GM12878 (cell line): ENCODE measurements at regions not wholly inside any gene's neighbourhood (a gene's known extent, or its start where the extent isn't known, plus 50 kb on each side); places are given as distances from the start of the nearest gene placed in this dataset.

ENCODE experiments used
- ATAC-seq: fragments of 200-7000 bp; cut with Tn5 transposase; 3 replicates; pipeline ENCODE4 v1.9.1; 2020; ENCODE audit warnings: mild to moderate bottlenecking, moderate library complexity
- BruUV-seq: library from RNA; stranded (reverse); fragments of 400-500 nt; replicated peaks from 2 replicates; lab custom pipeline; 2021; lab: Mats Ljungman, UMichigan
- CTCF ChIA-PET: fragments of 300-600 bp; sonication (Branson Sonifier 250); formaldehyde crosslinking; extraction: SDS; loops from one replicate; lab custom pipeline; 2021; ENCODE audit warnings: inconsistent platforms; lab: Yijun Ruan, JAX
- POLR2A ChIA-PET: fragments of 350-600 bp; formaldehyde crosslinking; extraction: SDS; loops from one replicate; lab custom pipeline; 2021; ENCODE audit warnings: inconsistent platforms; lab: Charles Lee
- RAD21 ChIA-PET: fragments of 300-600 bp; sonication (Branson Sonifier 250); formaldehyde crosslinking; loops from one replicate; lab custom pipeline; 2023; ENCODE audit warnings: antibody characterized with exemption; ENCODE audit not compliant: unreplicated experiment; lab: Charles Lee
- SMC1A ChIA-PET: fragments of 300-600 bp; sonication (Branson Sonifier 250); formaldehyde crosslinking; loops from one replicate; lab custom pipeline; 2023; ENCODE audit not compliant: unreplicated experiment, uncharacterized antibody; lab: Charles Lee
- DNase-seq: peaks from one replicate; pipeline ENCODE4 v3.0.0-alpha.2; 2011; ENCODE audit warnings: low read depth, low spot score
- FAIRE-seq: peaks from 3 replicates; lab custom pipeline; 2011; peaks lifted over from hg19 to GRCh38; lab: Jason Lieb, UNC
- H2AFZ ChIP-seq: 2 replicates; pipeline ENCODE4 v1.6.0; 2011; ENCODE audit warnings: low read depth, low read length, control low read depth; ENCODE audit not compliant: control insufficient read depth
- H3K27ac ChIP-seq: 2 replicates; pipeline ENCODE4 v1.5.1; 2011; ENCODE audit warnings: control low read depth; ENCODE audit not compliant: control insufficient read depth, insufficient read depth
- H3K27me3 ChIP-seq, 2 experiments: replicated peaks in 1 of 2; 2 replicates each; pipeline versions ENCODE4 v1.6.0 to v1.6.1; 2011; ENCODE audit warnings: low read length in 1 of 2; ENCODE audit not compliant: control insufficient read depth in 2 of 2, insufficient read depth in 2 of 2
- H3K36me3 ChIP-seq, 2 experiments: 2 replicates each; pipeline ENCODE4 v1.5.1; 2011; ENCODE audit warnings: low read length in 1 of 2; ENCODE audit not compliant: control insufficient read depth in 2 of 2, insufficient read depth in 2 of 2
- H3K4me1 ChIP-seq: 2 replicates; pipeline ENCODE4 v1.6.1; 2011; ENCODE audit warnings: mild to moderate bottlenecking, low read length, moderate library complexity, mixed read lengths; ENCODE audit not compliant: control insufficient read depth, insufficient read depth
- H3K4me2 ChIP-seq: 2 replicates; pipeline ENCODE4 v1.6.0; 2011; ENCODE audit warnings: control low read depth; ENCODE audit not compliant: control insufficient read depth, insufficient read depth
- H3K4me3 ChIP-seq: fragments of 200-600 bp; sonication (generic); 2 replicates; pipeline ENCODE4 v1.5.1; 2016
- H3K79me2 ChIP-seq: 2 replicates; pipeline ENCODE4 v1.6.0; 2011; ENCODE audit warnings: low read length; ENCODE audit not compliant: control insufficient read depth, insufficient read depth
- H3K9ac ChIP-seq: 2 replicates; pipeline ENCODE4 v1.8.0; 2011; ENCODE audit warnings: low read length, control low read depth, mixed read lengths; ENCODE audit not compliant: control insufficient read depth, insufficient read depth
- H3K9me3 ChIP-seq: replicated peaks from 3 replicates; pipeline ENCODE4 v1.5.1; 2011; ENCODE audit warnings: mild to moderate bottlenecking, low read length; ENCODE audit not compliant: control insufficient read depth, insufficient read depth
- H4K20me1 ChIP-seq: 2 replicates; pipeline ENCODE4 v1.6.0; 2011; ENCODE audit not compliant: control insufficient read depth, insufficient read depth
- BCL11A ChIP-seq: IDR thresholded peaks from 2 replicates; pipeline ENCODE4 v1.6.1; 2011; ENCODE audit warnings: low read depth, low read length
- CHD1 ChIP-seq: IDR thresholded peaks from 2 replicates; pipeline ENCODE4 v1.6.1; 2012; ENCODE audit warnings: low read depth, low read length, improper control_type of control experiment
- CTCF ChIP-seq, 3 experiments: IDR thresholded peaks in 2 of 3; conservative IDR thresholded peaks in 1 of 3; 2 replicates each; pipeline ENCODE4 v1.5.1; 2011; ENCODE audit warnings: low read depth in 3 of 3, low read length in 3 of 3, mild to moderate bottlenecking in 3 of 3, control low read depth in 2 of 3, moderate library complexity in 2 of 3, inconsistent platforms in 1 of 3, mixed read lengths in 1 of 3; ENCODE audit not compliant: control insufficient read depth in 2 of 3, insufficient read depth in 1 of 3; ENCODE audit errors: extremely low read depth in 1 of 3
- DPF2 ChIP-seq: fragments of 450-650 bp; IDR thresholded peaks from 2 replicates; pipeline ENCODE4 v1.6.1; 2017; ENCODE audit warnings: mild to moderate bottlenecking
- KLF5 ChIP-seq: fragments of 450-650 bp; IDR thresholded peaks from 2 replicates; pipeline ENCODE4 v1.6.1; 2014; ENCODE audit warnings: mild to moderate bottlenecking; ENCODE audit not compliant: partially characterized antibody
- MXI1 ChIP-seq: fragments of 150-350 bp; IDR thresholded peaks from 2 replicates; pipeline ENCODE4 v1.6.1; 2011; ENCODE audit warnings: low read depth, mild to moderate bottlenecking, inconsistent platforms, low read length, improper control_type of control experiment
- NFIC ChIP-seq: IDR thresholded peaks from 2 replicates; pipeline ENCODE4 v1.6.1; 2012; ENCODE audit warnings: low read depth, mild to moderate bottlenecking, inconsistent platforms, low read length, moderate library complexity
- PAX5 ChIP-seq: IDR thresholded peaks from 2 replicates; pipeline ENCODE4 v1.6.1; 2011; ENCODE audit warnings: low read depth, low read length, borderline replicate concordance
- RB1 ChIP-seq: fragments of 450-650 bp; formaldehyde crosslinking; IDR thresholded peaks from 2 replicates; pipeline ENCODE4 v1.6.1; 2017; ENCODE audit warnings: mild to moderate bottlenecking, borderline replicate concordance
- RCOR1 ChIP-seq: conservative IDR thresholded peaks from 2 replicates; pipeline ENCODE4 v1.6.1; 2012; ENCODE audit warnings: low read depth, low read length, improper control_type of control experiment
- REST ChIP-seq: IDR thresholded peaks from 2 replicates; pipeline ENCODE4 v1.6.1; 2012; ENCODE audit warnings: mild to moderate bottlenecking, low read depth, low read length
- STAT3 ChIP-seq: IDR thresholded peaks from 2 replicates; pipeline ENCODE4 v1.6.1; 2011; ENCODE audit warnings: low read depth, low read length, improper control_type of control experiment
- SUZ12 ChIP-seq: fragments of 200-600 bp; sonication (generic); IDR thresholded peaks from one replicate; pipeline ENCODE4 v1.6.1; 2018; ENCODE audit warnings: antibody characterized with exemption, mild to moderate bottlenecking; ENCODE audit not compliant: unreplicated experiment
- TCF3 ChIP-seq: IDR thresholded peaks from 2 replicates; pipeline ENCODE4 v1.6.1; 2012; ENCODE audit warnings: low read depth, mild to moderate bottlenecking, low read length, borderline replicate concordance; ENCODE audit not compliant: insufficient read depth
- WGBS: methylation state at CpG from one replicate; pipeline ENCODE4 v1.1.6; 2016; ENCODE audit warnings: low lambda C conversion rate; ENCODE audit not compliant: insufficient replicate concordance, insufficient coverage; ENCODE audit errors: missing lambda C conversion rate; 5-methylcytosine and 5-hydroxymethylcytosine counted together
- in situ Hi-C: fragments of 300-500 bp; cut with MboI; formaldehyde crosslinking; loops from 9 replicates; pipeline ENCODE4 v1.14.3; 2018; ENCODE audit warnings: mixed read lengths
- intact Hi-C: fragments of 100-400 bp; cut with micrococcal nuclease; formaldehyde crosslinking; loops from one replicate; pipeline ENCODE4 v1.14.2; 2022; ENCODE audit not compliant: unreplicated experiment

GRCh38 chr11:134517621-134518293 is 105.7 kb upstream of the B3GAT1 start:
- Histone ChIP-seq H3K79me2 (no peaks in the 10 kb centered on the region), H3K9ac (no peak overlapping the region), H2AFZ (no peak overlapping the region), H3K4me2 (no peak overlapping the region), H3K9me3 (no peaks in the 10 kb centered on the region), H3K27ac (no peak overlapping the region), H3K4me1 (no peaks in the 10 kb centered on the region), H3K36me3 (no peaks in the 10 kb centered on the region), H3K27me3 (no peaks in the 10 kb centered on the region; a peak in 1 of 4 replicates), H3K4me3 (no peak overlapping the region), H4K20me1 (no peaks in the 10 kb centered on the region)
- ChIA-PET SMC1A (no interaction called here), POLR2A (no interaction called here), RAD21 (no interaction called here), CTCF (no interaction called here)
- in situ Hi-C loops (no loop called here), intact Hi-C loops (no loop called here)
- ATAC-seq = no peak
- no TSS peak for BruUV-seq
- no peak for DNase-seq
- no peak for TF ChIP-seq KLF5
- no peak for TF ChIP-seq REST
- no peak for TF ChIP-seq RCOR1
- no peak for TF ChIP-seq RB1
- TF ChIP-seq TCF3 = no peak
- TF ChIP-seq SUZ12 = no peak
- TF ChIP-seq MXI1 = no peak
- no peak for TF ChIP-seq STAT3
- TF ChIP-seq CTCF (IDR thresholded peaks at IDR 0.05 in 2 of 3, conservative IDR thresholded peaks at IDR 0.05 in 1 of 3; ENCODE audit: control insufficient read depth in 2 of 3, extremely low read depth in 1 of 3, insufficient read depth in 1 of 3, low read depth in 3 of 3, low read length in 3 of 3) = no peak
- TF ChIP-seq DPF2 = no peak
- TF ChIP-seq PAX5 = no peak
- no peak for TF ChIP-seq BCL11A
- TF ChIP-seq NFIC = no peak
- no peak for TF ChIP-seq CHD1
- no peak for FAIRE-seq
- 30% methylated on average over 14 of the region's 14 CpGs for WGBS
